Nucleus accumbens (tissue), 56 donors: ENCODE measurements at regions not wholly inside any gene's neighbourhood (a gene's known extent, or its start where the extent isn't known, plus 50 kb on each side); places are given as distances from the start of the nearest gene placed in this dataset.
A peak's percentile ranks its signal among the peaks of the same experiment; 100 is the strongest.
"Not testable (repeated sequence)": the region's sequence is repeated elsewhere in the genome, so short reads cannot be mapped to it uniquely, and the experiment has no call there.

Experiments
- DNase-seq, 56 donors: peaks; one replicate each; lab custom pipeline; 2025; lab: John Stamatoyannopoulos, UW

- DNase-seq, result no peak
Observed at GRCh38 chr19:28642787-28643683, 569.9 kb downstream of the UQCRFS1 start.

- no peak for DNase-seq
Observed at GRCh38 chr19:28641395-28641794, 571.6 kb downstream of the UQCRFS1 start.

- DNase-seq, result no peak
Observed at GRCh38 chr19:28640506-28640905, 572.4 kb downstream of the UQCRFS1 start.

- DNase-seq, result no peak
Observed at GRCh38 chr19:28638445-28638844, 574.5 kb downstream of the UQCRFS1 start.

GRCh38 chr19:28636706-28637105 lies 576.2 kb downstream of the UQCRFS1 start:
- DNase-seq, result peak in 8 of 56 donors; percentile 11 to 56 (median 27)

GRCh38 chr19:28636016-28636629 lies 576.8 kb downstream of the UQCRFS1 start:
- DNase-seq, result peak in 19 of 56 donors; percentile 8 to 78 (median 29)

- no peak for DNase-seq
Observed at GRCh38 chr19:28634837-28635236, 578.1 kb downstream of the UQCRFS1 start.

GRCh38 chr19:28634019-28634328 lies 579.0 kb downstream of the UQCRFS1 start:
- DNase-seq, result no peak

- peak in 3 of 56 donors; percentile 7 to 28 (median 9) for DNase-seq
Observed at GRCh38 chr19:28633319-28634018, 579.5 kb downstream of the UQCRFS1 start.

GRCh38 chr19:28632371-28633080 lies 580.4 kb downstream of the UQCRFS1 start:
- DNase-seq, result no peak

- DNase-seq, result no peak
Observed at GRCh38 chr19:28631961-28632360, 581.0 kb downstream of the UQCRFS1 start.

- DNase-seq, result no peak
Observed at GRCh38 chr19:28627669-28628068, 585.3 kb downstream of the UQCRFS1 start.

- DNase-seq, result not testable (repeated sequence)
Observed at GRCh38 chr19:28626407-28626806, 586.5 kb downstream of the UQCRFS1 start.

- no peak for DNase-seq
Observed at GRCh38 chr19:28619816-28620429, 593.0 kb downstream of the UQCRFS1 start.

GRCh38 chr19:28618504-28618903 lies 594.4 kb downstream of the UQCRFS1 start:
- DNase-seq, result no peak

GRCh38 chr19:28615966-28616365 lies 597.0 kb downstream of the UQCRFS1 start:
- no peak for DNase-seq

GRCh38 chr19:28615546-28615916 lies 597.4 kb downstream of the UQCRFS1 start:
- DNase-seq, result no peak

- DNase-seq, result no peak
Observed at GRCh38 chr19:28614634-28615545, 598.1 kb downstream of the UQCRFS1 start.

- no peak for DNase-seq
Observed at GRCh38 chr19:28612275-28612769, 600.6 kb downstream of the UQCRFS1 start.
